Heart left ventricle (tissue), 13 donors: ENCODE measurements at regions not wholly inside any gene's neighbourhood (a gene's known extent, or its start where the extent isn't known, plus 50 kb on each side); places are given as distances from the start of the nearest gene placed in this dataset.

Source experiments
- POLR2A ChIP-seq, 2 donors: fragments of 450-650 bp; IDR thresholded peaks; one replicate each; pipeline ENCODE4 v1.6.1; 2017; ENCODE audit warnings: antibody characterized with exemption in 2 of 2, mild to moderate bottlenecking in 2 of 2, moderate library complexity in 2 of 2
- TF ChIP-seq, protein P1 (sequence below), 12 donors: fragments of 200-600 bp; sonication (generic) in 4 of 12; IDR thresholded peaks; one replicate each; pipeline versions ENCODE4 v1.5.0 to v1.8.0; 2018 to 2022; ENCODE audit warnings: antibody characterized with exemption in 12 of 12, mild to moderate bottlenecking in 5 of 12
- donor health status: ischemic (EF 13 %, LVEDD 7.1; RV severe dilation, severe dysfunction).
- donor health status: DM: no; HTN: yes; CAD: no.
- donor health status: DM: no; HTN: no; CAD: no.
- donor health status: ischemic (EF 25% LVEDD 6.9; RV normal size, moderate dysfunction).
- donor health status: ischemic (EF 25% LVEDD 5.7; RV mildly dilated, moderate dysfunction).
- donor health status: ischemic (EF 35%, LVEDD 5.7; RV mildly dilated, moderate dysfunction).
- donor health status: nonischemic (EF 11% LVEDD 7.7; RV severe dilation, severe dysfunction).
- donor health status: DM: yes; HTN: yes; CAD: no.
- donor health status: PGD.
- donor health status: ischemic (EF 29% LVEDD 5.4; RV normal size, mild dysfunction).
- donor health status: nonischemic (EF 23%, LVEDD 6.1; RV moderate dilation, normal function).

DNA sequence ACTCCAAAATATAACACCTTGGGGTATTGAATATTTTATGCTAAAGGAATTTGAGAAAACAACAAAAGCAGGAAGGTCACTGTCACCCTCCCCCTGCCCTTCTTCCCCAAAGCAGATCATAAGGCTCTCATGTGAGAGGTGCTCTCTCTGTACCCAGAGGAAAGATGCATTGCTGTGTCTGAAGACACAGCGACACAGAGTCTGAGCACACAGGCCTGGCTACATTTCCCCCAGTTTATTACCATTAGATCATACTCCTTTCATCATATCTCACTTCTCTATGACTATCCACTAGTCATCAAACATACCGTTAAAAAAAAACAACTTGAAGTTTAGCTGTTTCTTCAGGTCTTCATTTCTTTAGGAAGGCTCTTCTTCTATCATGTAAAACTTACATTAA lies 127.1 kb downstream of the PPIAL4G start:
- TF ChIP-seq, protein P1, sequence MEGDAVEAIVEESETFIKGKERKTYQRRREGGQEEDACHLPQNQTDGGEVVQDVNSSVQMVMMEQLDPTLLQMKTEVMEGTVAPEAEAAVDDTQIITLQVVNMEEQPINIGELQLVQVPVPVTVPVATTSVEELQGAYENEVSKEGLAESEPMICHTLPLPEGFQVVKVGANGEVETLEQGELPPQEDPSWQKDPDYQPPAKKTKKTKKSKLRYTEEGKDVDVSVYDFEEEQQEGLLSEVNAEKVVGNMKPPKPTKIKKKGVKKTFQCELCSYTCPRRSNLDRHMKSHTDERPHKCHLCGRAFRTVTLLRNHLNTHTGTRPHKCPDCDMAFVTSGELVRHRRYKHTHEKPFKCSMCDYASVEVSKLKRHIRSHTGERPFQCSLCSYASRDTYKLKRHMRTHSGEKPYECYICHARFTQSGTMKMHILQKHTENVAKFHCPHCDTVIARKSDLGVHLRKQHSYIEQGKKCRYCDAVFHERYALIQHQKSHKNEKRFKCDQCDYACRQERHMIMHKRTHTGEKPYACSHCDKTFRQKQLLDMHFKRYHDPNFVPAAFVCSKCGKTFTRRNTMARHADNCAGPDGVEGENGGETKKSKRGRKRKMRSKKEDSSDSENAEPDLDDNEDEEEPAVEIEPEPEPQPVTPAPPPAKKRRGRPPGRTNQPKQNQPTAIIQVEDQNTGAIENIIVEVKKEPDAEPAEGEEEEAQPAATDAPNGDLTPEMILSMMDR (IDR thresholded peaks at IDR 0.05) = no peak
- no peak for TF ChIP-seq POLR2A (IDR thresholded peaks at IDR 0.05)
